GM18502 (cell line): ENCODE measurements at regions not wholly inside any gene's neighbourhood (a gene's known extent, or its start where the extent isn't known, plus 50 kb on each side); places are given as distances from the start of the nearest gene placed in this dataset.
A peak's percentile ranks its signal among the peaks of the same experiment; 100 is the strongest.
"Not testable (repeated sequence)": the region's sequence is repeated elsewhere in the genome, so short reads cannot be mapped to it uniquely, and the experiment has no call there.

Source experiments
- ATAC-seq: cut with Tn5 transposase; IDR thresholded peaks from one replicate; pipeline ENCODE4 v1.9.1; 2021; ENCODE audit warnings: mild to moderate bottlenecking; ENCODE audit not compliant: unreplicated experiment, poor library complexity

GRCh38 chr4:123597586-123597985 lies 201.0 kb downstream of the SPRY1 start:
- ATAC-seq: no peak

DNA sequence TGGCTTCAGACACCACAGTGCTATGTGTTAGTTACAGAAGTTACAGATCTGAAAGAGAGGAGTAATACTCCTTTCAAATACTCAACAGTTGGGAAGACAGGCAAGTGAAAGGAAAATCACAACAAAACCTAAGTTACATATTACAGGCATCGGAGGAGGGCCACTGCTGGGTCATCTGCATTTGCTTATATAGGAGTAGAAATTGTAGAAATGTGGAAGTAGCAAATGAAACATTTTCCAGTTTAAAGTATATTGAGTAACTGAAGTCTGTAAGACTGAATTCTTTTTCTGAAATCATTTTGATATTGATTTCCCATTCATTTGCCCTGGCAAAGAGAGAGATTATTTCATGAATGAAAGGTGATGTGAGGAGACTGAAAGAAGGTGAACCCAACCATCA lies 201.7 kb downstream of the SPRY1 start:
- no peak for ATAC-seq

- ATAC-seq: peak; percentile 15
Measured at GRCh38 chr4:123599061-123599919, 202.7 kb downstream of the SPRY1 start.

GRCh38 chr4:123599920-123600810 lies 203.6 kb downstream of the SPRY1 start:
- peak; percentile 100 for ATAC-seq

DNA sequence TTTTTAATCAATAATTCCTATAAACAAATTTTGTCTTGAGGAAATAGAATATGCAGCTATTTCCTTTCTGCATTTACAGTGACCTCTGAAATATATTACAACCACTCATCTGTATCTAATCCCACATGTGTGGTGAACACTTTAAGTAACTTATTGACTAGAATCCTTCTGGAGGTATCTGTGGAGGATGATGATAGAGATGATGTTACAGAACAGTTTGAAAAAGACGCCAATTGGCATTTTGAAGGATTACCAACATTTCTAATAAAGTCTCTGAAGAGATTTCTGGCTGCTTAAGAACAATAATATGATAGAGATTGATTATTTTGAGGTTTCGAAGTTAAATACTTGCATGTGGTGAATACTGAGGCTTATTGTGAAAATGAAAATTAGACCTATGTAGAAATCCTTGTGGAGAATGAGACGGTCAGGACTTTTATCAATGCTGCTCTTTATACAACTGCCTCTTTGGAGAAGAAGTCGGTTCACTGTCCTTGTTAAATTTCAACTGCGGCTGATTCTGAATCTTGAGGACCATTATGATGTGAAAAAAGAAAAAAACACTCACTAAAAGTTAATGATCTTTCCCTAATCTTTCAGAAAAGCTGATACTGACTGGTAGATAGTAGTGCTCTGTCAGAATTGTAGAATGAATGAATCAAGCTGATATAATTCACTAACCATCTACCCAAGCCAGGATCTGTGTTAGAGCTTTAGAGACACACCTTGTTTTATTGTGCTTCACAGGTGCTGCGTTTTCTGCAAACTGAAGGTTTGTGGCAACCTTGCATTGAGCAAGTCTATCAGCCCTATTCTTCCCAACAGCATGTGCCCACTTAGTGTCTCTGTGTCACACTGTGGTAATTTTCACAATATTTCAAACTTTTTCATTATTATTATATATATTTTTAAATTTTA lies 204.7 kb downstream of the SPRY1 start:
- no peak for ATAC-seq

- ATAC-seq: no peak
Measured at GRCh38 chr4:123602007-123602406, 205.4 kb downstream of the SPRY1 start.

GRCh38 chr4:123603165-123603564 lies 206.6 kb downstream of the SPRY1 start:
- no peak for ATAC-seq

DNA sequence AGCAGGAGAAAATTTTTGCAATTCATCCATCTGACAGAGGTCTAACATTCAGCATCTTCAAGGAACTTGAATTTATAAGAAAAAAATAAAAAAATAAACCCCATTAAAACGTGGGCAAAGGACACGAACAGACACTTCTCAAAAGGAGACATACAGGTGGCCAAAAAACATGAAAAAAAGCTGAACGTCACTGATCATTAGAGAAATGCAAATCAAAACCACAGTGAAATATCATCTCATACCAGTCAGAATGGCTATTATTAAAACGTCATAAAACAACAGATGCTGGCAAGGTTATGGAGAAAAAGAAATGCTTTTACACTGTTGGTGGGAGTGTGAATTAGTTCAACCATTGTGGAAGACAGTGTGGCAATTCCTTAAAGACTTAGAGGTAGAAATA lies 209.2 kb downstream of the SPRY1 start:
- ATAC-seq: not testable (repeated sequence)

GRCh38 chr4:123606336-123606735 lies 209.7 kb downstream of the SPRY1 start:
- no peak for ATAC-seq

- ATAC-seq: peak; percentile 82
Measured at GRCh38 chr4:123606946-123607542, 210.4 kb downstream of the SPRY1 start.

- no peak for ATAC-seq
Measured at GRCh38 chr4:123609829-123610228, 213.2 kb downstream of the SPRY1 start.

DNA sequence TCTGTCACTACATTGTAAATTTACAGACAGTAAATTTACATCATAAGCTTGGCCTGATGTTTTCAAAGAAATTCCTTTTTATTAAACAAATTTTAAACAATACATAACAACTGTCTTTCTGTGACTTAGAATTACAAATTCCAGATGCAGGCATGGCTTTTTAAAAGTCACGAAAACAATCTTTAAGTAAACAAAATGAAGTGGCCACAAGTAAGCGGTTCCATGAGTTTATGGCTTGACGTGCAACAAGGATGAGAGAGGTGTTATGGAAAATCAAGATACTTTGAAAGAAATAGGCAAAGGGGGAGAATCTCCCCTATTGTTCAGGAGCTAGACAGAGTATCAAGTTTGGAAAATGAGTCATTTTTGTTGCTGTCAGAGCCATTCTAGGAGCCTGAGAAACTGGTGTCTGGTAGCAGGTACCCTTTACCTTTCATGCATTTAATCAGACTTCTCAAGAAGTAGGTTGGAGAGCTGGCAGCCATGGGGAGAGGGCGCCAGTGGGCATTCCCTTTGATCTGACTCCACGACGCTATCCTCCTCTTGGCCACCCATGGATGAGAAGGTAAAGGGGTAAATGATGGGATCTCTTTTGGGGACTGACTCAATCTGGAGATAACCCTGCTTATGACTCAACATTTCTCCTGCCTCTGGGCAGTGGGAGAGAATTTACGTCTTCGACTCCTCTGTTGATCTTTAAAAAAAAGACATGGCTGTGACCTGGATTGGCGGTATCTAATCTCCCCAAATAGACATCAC lies 217.2 kb downstream of the SPRY1 start:
- no peak for ATAC-seq

DNA sequence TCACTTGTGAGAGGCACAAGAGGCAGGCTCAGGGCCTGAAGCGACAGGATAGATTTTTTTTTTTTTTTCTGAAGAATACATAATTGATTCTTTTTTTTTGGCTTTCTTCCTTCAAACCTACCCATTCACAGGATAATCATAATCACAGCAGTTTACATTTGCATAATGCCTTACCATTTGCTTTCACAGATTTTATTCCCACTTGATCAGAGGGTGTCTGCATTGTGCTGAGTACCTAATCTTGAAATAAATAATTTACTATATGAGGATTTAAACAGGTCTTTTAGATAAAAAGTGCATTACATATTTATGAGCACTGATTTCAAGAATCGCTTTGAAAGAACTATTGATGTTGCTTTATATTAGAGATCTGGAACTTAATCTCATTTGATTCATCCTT lies 219.3 kb downstream of the SPRY1 start:
- no peak for ATAC-seq

GRCh38 chr4:123616951-123617461 lies 220.4 kb downstream of the SPRY1 start:
- peak; percentile 85 for ATAC-seq

- ATAC-seq: no peak
Measured at GRCh38 chr4:123617791-123618190, 221.2 kb downstream of the SPRY1 start.

DNA sequence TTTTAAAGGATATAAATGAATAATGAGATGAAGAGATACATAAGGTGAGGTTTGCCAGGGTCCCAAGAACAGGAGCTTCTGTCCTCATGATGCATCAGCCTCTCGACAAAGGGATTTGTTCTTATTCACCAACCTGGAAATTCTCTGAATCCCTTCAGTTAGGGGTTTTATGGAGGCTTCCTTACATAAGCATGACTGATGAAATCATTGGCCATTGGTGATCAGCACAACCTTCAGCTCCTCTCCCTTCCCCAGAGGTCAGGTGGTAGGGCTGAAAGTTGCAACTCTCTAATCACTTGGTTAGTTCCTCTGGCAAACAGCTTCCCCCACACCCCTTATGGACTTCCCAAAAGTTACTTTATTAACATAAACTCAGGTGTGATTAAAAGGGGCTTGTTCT lies 222.0 kb downstream of the SPRY1 start:
- no peak for ATAC-seq

DNA sequence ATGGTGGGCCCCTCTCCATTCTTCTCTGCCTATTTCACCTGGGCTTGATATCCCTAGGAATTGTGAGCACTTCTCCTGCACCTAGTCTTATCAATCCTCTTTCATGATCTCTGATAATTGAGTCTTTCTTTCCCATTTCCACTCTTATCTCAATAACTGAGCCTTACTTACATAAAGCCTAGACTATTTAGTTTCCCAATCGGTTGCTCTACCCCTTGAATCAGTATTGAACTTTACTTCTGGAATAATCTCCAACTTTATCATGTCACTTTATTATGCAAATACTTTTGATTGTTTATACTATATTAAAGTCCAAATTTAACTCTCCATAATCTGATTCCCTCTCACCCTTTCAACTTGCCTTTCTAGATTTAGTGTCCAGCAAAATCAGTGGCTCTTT lies 222.7 kb downstream of the SPRY1 start:
- ATAC-seq: no peak

DNA sequence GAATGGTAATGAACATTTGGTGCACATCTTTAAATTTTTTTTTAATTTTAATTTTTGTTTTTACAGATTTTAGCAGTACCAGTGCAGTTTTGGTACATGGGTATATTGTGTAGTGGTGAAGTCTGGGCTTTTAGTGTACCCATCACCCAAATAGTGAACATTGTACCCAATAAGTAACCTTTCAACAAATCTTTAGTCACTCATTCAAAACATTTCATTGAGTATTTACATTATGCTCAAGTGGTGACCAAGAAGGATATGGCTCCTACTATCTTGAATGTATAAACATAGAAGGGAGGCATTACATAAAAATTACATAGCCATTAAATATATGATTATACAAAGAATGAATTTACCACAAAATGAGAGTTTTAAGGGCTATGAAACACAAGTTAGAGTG lies 223.3 kb downstream of the SPRY1 start:
- no peak for ATAC-seq
